Liver (tissue), 8 donors: ENCODE measurements at regions not wholly inside any gene's neighbourhood (a gene's known extent, or its start where the extent isn't known, plus 50 kb on each side); places are given as distances from the start of the nearest gene placed in this dataset.

Experiments
- DNase-seq: peaks from one replicate; pipeline ENCODE4 v3.0.0-alpha.2; 2017; ENCODE audit warnings: low spot score
- H3K27ac ChIP-seq, 2 donors: one replicate each; pipeline ENCODE4 v1.7.0; 2013; ENCODE audit warnings: inconsistent platforms in 2 of 2, low read length in 2 of 2, control low read depth in 1 of 2, low read depth in 1 of 2, mild to moderate bottlenecking in 1 of 2
- H3K27me3 ChIP-seq, 4 donors: one replicate each; pipeline versions ENCODE4 v1.6.1 to v1.7.0; 2013; ENCODE audit warnings: low read length in 3 of 4, inconsistent platforms in 1 of 4, mild to moderate bottlenecking in 1 of 4, moderate library complexity in 1 of 4; ENCODE audit not compliant: control insufficient read depth in 4 of 4, insufficient read depth in 4 of 4
- H3K36me3 ChIP-seq, 4 donors: one replicate each; pipeline versions ENCODE4 v1.6.1 to v1.7.0; 2013; ENCODE audit warnings: low read length in 3 of 4, mild to moderate bottlenecking in 3 of 4, low read depth in 1 of 4, moderate library complexity in 1 of 4; ENCODE audit not compliant: control insufficient read depth in 4 of 4, insufficient read depth in 3 of 4
- H3K4me1 ChIP-seq, 4 donors: one replicate each; pipeline versions ENCODE4 v1.6.1 to v1.7.0; 2013; ENCODE audit warnings: low read length in 3 of 4, mild to moderate bottlenecking in 3 of 4, moderate library complexity in 1 of 4; ENCODE audit not compliant: control insufficient read depth in 4 of 4, insufficient read depth in 4 of 4
- H3K4me3 ChIP-seq, 3 donors: one replicate each; pipeline versions ENCODE4 v1.6.1 to v1.7.0; 2013; ENCODE audit warnings: low read length in 3 of 3, control low read depth in 1 of 3, low read depth in 1 of 3, mild to moderate bottlenecking in 1 of 3
- H3K9ac ChIP-seq, 2 donors: one replicate each; pipeline ENCODE4 v1.7.0; 2013; ENCODE audit warnings: low read length in 2 of 2, mild to moderate bottlenecking in 2 of 2, moderate library complexity in 2 of 2, control low read depth in 1 of 2, low read depth in 1 of 2
- H3K9me3 ChIP-seq, 4 donors: one replicate each; pipeline versions ENCODE4 v1.6.1 to v1.7.0; 2013; ENCODE audit warnings: low read length in 3 of 4; ENCODE audit not compliant: control insufficient read depth in 4 of 4
- EGR1 ChIP-seq, 2 donors: IDR thresholded peaks; 2 replicates each; pipeline ENCODE4 v1.6.1; 2016 to 2018; ENCODE audit warnings: antibody characterized with exemption in 2 of 2, low read depth in 2 of 2
- FOXA1 ChIP-seq: IDR thresholded peaks from 2 replicates; pipeline ENCODE4 v1.6.1; 2016; ENCODE audit warnings: antibody characterized with exemption
- FOXA2 ChIP-seq: IDR thresholded peaks from 2 replicates; pipeline ENCODE4 v1.6.1; 2016; ENCODE audit warnings: antibody characterized with exemption
- GABPA ChIP-seq, 2 donors: IDR thresholded peaks in 1 of 2; conservative IDR thresholded peaks in 1 of 2; 2 replicates each; pipeline ENCODE4 v1.6.1; 2016; ENCODE audit warnings: antibody characterized with exemption in 2 of 2, mild to moderate bottlenecking in 1 of 2, moderate library complexity in 1 of 2
- HNF4A ChIP-seq, 2 donors: conservative IDR thresholded peaks; 2 replicates each; pipeline ENCODE4 v1.6.1; 2016; ENCODE audit warnings: antibody characterized with exemption in 2 of 2, mild to moderate bottlenecking in 2 of 2
- HNF4G ChIP-seq: IDR thresholded peaks from 2 replicates; pipeline ENCODE4 v1.6.1; 2016; ENCODE audit warnings: antibody characterized with exemption
- JUND ChIP-seq, 2 donors: IDR thresholded peaks; 2 replicates each; pipeline ENCODE4 v1.6.1; 2016; ENCODE audit warnings: antibody characterized with exemption in 2 of 2
- NR2F2 ChIP-seq: IDR thresholded peaks from 2 replicates; pipeline ENCODE4 v1.6.1; 2016; ENCODE audit warnings: antibody characterized with exemption
- RAD21 ChIP-seq, 2 donors: IDR thresholded peaks; 2 replicates each; pipeline ENCODE4 v1.6.1; 2016; ENCODE audit warnings: antibody characterized with exemption in 2 of 2, mild to moderate bottlenecking in 2 of 2
- RXRA ChIP-seq, 2 donors: IDR thresholded peaks; 2 replicates each; pipeline ENCODE4 v1.6.1; 2017 to 2018; ENCODE audit warnings: antibody characterized with exemption in 2 of 2, mild to moderate bottlenecking in 1 of 2
- SP1 ChIP-seq: IDR thresholded peaks from 2 replicates; pipeline ENCODE4 v1.6.1; 2018; ENCODE audit warnings: antibody characterized with exemption, mild to moderate bottlenecking
- TAF1 ChIP-seq: conservative IDR thresholded peaks from 2 replicates; pipeline ENCODE4 v1.6.1; 2016; ENCODE audit warnings: antibody characterized with exemption, mild to moderate bottlenecking
- YY1 ChIP-seq: IDR thresholded peaks from 2 replicates; pipeline ENCODE4 v1.6.1; 2016; ENCODE audit warnings: antibody characterized with exemption, mild to moderate bottlenecking
- WGBS: extraction: QIAGEN DNeasy Blood & Tissue Kit; methylation state at CpG from one replicate; pipeline ENCODE4 v1.1.7; 2013; 5-methylcytosine and 5-hydroxymethylcytosine counted together
- TF ChIP-seq, protein P1 (sequence below): IDR thresholded peaks from 2 replicates; pipeline ENCODE4 v1.6.1; 2016; ENCODE audit warnings: antibody characterized with exemption
- TF ChIP-seq, protein P2 (sequence below): IDR thresholded peaks from 2 replicates; pipeline ENCODE4 v1.6.1; 2016; ENCODE audit warnings: antibody characterized with exemption
- TF ChIP-seq, protein P3 (sequence below): IDR thresholded peaks from 2 replicates; pipeline ENCODE4 v1.6.1; 2016; ENCODE audit warnings: antibody characterized with exemption
- TF ChIP-seq, protein P4 (sequence below): IDR thresholded peaks from 2 replicates; pipeline ENCODE4 v1.6.1; 2016; ENCODE audit warnings: antibody characterized with exemption, mild to moderate bottlenecking
- TF ChIP-seq, protein P5 (sequence below): fragments of 150-350 bp; IDR thresholded peaks from 2 replicates; pipeline ENCODE4 v1.5.1; 2017; ENCODE audit warnings: improper control_type of control experiment, low read depth, low read length; ENCODE audit not compliant: missing input control
- donor health status: healthy.
- donor health status: healthy.
- donor health status: healthy.
- donor health status: healthy.
- donor health status: healthy.

DNA sequence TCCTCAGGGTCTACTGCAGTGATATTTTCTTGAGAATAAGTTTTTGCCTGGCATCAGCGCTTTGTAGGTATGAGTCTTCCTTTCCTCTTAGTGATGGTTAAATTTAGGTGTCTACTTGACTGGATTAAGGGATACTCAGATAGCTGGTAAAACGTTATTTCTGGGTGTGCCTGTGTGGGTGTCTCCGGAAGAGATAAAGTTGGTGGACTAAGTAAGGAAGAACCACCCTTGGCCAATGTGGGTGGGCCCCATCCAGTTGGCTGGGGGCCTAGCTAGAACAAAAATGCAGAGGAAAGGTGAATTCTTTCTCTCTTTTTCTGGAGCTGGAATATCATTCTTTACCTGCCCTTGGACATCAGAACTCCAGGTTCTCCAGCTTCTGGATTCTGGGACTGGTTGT is 138.8 kb downstream of the ADCYAP1R1 start:
- WGBS, result 71% methylated on average over 3 of the region's 3 CpGs
- H3K36me3 ChIP-seq, result no peaks in the 10 kb centered on the region
- no peaks in the 10 kb centered on the region for H3K27me3 ChIP-seq
- H3K4me1 ChIP-seq, result peaks cover 0 to 2% (median 0%) of the 10 kb centered on the region in 4 donors
- no peak for TF ChIP-seq YY1
- no peak for TF ChIP-seq FOXA1
- TF ChIP-seq RXRA (IDR thresholded peaks at IDR 0.05), result no peak
- TF ChIP-seq HNF4G, result no peak
- no peak for TF ChIP-seq GABPA (IDR thresholded peaks at IDR 0.05 in 1 of 2, conservative IDR thresholded peaks at IDR 0.05 in 1 of 2)
- TF ChIP-seq, protein P1, sequence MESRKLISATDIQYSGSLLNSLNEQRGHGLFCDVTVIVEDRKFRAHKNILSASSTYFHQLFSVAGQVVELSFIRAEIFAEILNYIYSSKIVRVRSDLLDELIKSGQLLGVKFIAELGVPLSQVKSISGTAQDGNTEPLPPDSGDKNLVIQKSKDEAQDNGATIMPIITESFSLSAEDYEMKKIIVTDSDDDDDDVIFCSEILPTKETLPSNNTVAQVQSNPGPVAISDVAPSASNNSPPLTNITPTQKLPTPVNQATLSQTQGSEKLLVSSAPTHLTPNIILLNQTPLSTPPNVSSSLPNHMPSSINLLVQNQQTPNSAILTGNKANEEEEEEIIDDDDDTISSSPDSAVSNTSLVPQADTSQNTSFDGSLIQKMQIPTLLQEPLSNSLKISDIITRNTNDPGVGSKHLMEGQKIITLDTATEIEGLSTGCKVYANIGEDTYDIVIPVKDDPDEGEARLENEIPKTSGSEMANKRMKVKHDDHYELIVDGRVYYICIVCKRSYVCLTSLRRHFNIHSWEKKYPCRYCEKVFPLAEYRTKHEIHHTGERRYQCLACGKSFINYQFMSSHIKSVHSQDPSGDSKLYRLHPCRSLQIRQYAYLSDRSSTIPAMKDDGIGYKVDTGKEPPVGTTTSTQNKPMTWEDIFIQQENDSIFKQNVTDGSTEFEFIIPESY, result no peak
- TF ChIP-seq RAD21 (IDR thresholded peaks at IDR 0.05), result no peak
- TF ChIP-seq SP1, result no peak
- no peak for TF ChIP-seq FOXA2
- TF ChIP-seq, protein P2, sequence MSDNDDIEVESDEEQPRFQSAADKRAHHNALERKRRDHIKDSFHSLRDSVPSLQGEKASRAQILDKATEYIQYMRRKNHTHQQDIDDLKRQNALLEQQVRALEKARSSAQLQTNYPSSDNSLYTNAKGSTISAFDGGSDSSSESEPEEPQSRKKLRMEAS, result no peak
- TF ChIP-seq TAF1, result no peak
- TF ChIP-seq, protein P3, sequence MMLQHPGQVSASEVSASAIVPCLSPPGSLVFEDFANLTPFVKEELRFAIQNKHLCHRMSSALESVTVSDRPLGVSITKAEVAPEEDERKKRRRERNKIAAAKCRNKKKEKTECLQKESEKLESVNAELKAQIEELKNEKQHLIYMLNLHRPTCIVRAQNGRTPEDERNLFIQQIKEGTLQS, result no peak
- TF ChIP-seq JUND (IDR thresholded peaks at IDR 0.05), result no peak
- TF ChIP-seq NR2F2, result no peak
- TF ChIP-seq, protein P4, sequence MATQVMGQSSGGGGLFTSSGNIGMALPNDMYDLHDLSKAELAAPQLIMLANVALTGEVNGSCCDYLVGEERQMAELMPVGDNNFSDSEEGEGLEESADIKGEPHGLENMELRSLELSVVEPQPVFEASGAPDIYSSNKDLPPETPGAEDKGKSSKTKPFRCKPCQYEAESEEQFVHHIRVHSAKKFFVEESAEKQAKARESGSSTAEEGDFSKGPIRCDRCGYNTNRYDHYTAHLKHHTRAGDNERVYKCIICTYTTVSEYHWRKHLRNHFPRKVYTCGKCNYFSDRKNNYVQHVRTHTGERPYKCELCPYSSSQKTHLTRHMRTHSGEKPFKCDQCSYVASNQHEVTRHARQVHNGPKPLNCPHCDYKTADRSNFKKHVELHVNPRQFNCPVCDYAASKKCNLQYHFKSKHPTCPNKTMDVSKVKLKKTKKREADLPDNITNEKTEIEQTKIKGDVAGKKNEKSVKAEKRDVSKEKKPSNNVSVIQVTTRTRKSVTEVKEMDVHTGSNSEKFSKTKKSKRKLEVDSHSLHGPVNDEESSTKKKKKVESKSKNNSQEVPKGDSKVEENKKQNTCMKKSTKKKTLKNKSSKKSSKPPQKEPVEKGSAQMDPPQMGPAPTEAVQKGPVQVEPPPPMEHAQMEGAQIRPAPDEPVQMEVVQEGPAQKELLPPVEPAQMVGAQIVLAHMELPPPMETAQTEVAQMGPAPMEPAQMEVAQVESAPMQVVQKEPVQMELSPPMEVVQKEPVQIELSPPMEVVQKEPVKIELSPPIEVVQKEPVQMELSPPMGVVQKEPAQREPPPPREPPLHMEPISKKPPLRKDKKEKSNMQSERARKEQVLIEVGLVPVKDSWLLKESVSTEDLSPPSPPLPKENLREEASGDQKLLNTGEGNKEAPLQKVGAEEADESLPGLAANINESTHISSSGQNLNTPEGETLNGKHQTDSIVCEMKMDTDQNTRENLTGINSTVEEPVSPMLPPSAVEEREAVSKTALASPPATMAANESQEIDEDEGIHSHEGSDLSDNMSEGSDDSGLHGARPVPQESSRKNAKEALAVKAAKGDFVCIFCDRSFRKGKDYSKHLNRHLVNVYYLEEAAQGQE, result no peak
- no peak for TF ChIP-seq EGR1 (IDR thresholded peaks at IDR 0.05; ENCODE audit: low read depth in 2 of 2)
- no peak for TF ChIP-seq HNF4A (conservative IDR thresholded peaks at IDR 0.05)
- TF ChIP-seq, protein P5, sequence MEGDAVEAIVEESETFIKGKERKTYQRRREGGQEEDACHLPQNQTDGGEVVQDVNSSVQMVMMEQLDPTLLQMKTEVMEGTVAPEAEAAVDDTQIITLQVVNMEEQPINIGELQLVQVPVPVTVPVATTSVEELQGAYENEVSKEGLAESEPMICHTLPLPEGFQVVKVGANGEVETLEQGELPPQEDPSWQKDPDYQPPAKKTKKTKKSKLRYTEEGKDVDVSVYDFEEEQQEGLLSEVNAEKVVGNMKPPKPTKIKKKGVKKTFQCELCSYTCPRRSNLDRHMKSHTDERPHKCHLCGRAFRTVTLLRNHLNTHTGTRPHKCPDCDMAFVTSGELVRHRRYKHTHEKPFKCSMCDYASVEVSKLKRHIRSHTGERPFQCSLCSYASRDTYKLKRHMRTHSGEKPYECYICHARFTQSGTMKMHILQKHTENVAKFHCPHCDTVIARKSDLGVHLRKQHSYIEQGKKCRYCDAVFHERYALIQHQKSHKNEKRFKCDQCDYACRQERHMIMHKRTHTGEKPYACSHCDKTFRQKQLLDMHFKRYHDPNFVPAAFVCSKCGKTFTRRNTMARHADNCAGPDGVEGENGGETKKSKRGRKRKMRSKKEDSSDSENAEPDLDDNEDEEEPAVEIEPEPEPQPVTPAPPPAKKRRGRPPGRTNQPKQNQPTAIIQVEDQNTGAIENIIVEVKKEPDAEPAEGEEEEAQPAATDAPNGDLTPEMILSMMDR, result no peak
- H3K4me3 ChIP-seq, result no peak overlapping the region
- H3K9me3 ChIP-seq, result no peaks in the 10 kb centered on the region
- H3K27ac ChIP-seq, result no peak overlapping the region
- no peak for DNase-seq
- no peak overlapping the region for H3K9ac ChIP-seq
